Hypothalamus (tissue), 51 donors: ENCODE measurements at regions not wholly inside any gene's neighbourhood (a gene's known extent, or its start where the extent isn't known, plus 50 kb on each side); places are given as distances from the start of the nearest gene placed in this dataset.
"Not testable (repeated sequence)": the region's sequence is repeated elsewhere in the genome, so short reads cannot be mapped to it uniquely, and the experiment has no call there.

Experiments
- DNase-seq, 51 donors: peaks; one replicate each; lab custom pipeline; 2025; lab: John Stamatoyannopoulos, UW

DNA sequence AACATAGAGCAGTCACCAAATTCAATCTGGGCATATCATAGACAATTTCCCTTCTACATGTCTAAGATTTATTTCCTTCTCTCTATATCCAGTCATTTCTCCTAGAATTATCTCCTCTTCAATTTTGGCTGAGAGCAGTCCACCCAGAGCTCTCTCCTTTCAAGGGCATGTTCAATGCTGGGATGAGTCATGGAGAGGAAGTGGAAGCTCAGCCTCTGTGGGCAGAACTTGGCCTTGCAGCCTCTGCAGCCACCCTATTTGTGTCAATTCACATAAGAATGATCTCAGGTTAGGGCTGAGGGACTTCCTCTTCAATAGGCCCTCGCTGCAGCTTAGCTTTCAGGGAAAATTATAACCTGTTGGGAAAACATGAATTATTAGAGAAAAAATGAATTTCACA, 560.8 kb downstream of the POM121L12 start:
- no peak for DNase-seq

DNA sequence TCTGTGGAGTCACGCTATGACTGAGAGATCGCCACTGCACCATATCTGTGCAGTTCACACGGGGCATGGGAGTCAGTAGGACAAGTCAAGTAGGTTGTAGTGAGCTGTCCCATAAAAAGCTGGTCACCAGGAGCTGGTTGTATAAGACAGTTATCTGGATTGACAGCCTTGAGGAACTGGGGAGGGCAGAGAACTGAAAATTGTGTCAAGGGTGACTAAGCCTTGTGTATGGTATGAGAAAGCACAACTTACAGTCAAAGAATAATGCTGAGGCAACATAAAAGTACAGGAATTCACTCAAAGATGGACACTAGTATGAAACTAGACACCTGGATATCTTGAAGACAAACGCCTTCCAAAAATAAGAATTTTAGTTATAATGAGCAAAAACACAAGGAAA, 564.9 kb downstream of the POM121L12 start:
- no peak for DNase-seq

DNA sequence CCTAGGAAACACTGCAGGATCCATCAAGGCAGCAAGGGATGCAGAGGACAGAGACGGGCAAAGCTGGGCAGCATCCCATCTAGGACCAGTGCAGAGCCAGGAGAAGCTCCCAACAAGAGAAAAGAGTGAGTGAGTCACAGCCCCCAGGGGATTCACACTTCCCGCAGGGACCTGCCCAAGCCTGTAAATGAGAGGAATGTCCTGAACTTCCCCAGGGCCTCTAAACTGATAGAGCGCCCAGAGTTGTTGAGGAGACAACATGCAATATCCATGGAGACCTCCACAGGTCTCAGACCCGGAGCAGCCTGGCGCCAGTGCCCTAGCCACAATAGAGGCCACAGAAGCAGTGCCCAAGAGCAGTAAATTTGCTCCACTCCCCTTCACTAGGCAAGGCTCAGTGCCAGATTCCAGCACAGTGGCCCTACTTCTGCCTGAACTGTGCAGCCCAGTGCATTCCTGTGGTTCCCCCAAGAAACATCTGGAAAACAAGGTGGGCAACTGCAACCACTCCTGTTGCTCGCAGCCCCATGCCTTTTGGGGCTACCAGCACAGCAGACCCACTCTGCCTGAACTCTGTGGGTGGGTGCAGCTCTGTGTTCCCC, 567.5 kb downstream of the POM121L12 start:
- no peak for DNase-seq

DNA sequence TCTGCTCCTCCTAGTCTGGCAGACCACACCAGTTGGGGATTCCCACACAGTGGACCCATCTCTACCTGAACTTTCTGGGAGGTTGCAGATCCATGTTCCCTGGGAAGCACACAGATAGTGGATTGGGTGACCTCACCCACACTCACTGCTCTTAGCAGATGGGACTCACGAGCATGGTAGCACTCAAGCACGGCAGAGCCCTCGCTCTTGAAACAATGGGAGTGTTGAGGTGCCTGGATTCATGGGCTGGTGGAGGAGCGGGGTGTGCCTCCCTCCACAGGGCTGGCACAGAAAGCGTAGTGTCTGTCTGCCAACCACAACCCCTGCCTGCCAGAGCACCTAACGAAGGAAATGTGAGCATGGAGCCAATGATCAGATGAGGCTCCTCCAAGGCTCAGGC, 568.0 kb downstream of the POM121L12 start:
- no peak for DNase-seq

DNA sequence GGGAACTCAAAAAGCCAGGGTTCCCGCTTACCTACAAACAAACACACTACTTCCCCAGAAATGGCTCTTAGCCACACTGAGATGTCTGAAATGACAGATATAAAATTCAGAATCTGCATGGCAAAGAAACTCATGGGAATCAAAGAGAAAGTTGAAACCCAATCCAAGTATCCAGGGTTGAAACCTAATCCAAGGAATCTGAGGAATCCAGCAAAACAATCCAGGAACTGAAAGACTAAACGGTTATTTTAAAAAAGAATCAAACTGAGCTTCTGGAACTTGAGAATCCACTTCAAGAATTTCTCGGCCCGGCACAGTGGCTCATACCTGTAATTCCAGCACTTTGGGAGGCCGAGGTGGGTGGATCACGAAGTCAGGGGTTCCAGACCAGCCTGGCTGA, 568.8 kb downstream of the POM121L12 start:
- DNase-seq, result no peak

DNA sequence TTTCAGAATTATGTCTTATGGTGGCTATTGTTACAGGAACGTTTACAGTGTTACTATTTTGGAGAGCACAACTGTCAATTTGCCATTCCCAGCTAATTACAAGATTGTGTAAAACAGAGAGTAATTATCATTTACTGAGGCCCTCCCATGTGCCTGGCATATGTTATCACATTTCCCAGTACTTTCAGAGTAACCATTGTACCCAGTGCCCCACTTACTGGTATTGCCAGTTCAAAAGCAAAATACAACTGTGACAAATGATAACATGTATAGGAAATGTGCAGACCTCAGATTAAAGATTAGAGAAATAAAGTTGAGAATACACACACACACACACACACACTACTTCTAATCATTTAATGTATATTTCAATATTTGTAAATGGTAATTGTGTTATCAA, 572.5 kb downstream of the POM121L12 start:
- no peak for DNase-seq

DNA sequence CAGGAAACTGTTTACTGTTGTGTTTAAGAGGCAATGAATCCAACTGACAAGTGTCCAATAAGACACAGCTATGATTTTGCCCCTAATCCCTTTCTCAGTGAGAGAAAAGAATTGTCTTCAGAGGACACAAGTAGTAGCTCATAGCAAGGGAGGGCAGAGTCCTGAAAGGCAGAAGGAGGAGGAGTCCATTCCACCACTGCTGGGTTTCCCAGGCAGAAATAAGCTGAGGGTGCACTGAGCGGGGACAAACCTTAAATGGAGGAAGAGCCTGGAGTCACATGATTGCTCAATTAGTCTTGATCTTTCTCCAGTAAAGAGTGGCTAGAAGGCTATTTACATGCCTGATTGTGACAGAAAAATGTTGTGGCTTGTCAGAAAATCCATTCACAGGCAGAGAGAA, 573.8 kb downstream of the POM121L12 start:
- no peak for DNase-seq

DNA sequence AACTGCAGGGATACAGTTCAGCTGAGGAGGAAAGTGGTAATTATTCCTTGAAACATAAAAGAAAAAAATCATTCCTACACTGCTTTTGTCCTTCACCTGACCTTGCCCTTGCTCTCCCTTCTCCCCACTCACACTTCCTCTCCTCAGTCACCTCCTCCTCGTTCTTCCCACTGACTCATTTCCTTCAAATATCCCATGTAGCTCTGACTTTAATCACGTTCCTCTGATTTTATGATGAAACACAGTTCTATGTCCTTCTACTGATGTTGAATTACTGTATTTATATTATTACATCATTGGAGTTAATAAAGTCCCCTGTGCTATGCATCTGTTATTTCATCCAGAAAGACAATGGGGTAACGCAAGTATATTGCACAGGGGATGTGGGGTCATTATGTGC, 575.6 kb downstream of the POM121L12 start:
- DNase-seq, result no peak

DNA sequence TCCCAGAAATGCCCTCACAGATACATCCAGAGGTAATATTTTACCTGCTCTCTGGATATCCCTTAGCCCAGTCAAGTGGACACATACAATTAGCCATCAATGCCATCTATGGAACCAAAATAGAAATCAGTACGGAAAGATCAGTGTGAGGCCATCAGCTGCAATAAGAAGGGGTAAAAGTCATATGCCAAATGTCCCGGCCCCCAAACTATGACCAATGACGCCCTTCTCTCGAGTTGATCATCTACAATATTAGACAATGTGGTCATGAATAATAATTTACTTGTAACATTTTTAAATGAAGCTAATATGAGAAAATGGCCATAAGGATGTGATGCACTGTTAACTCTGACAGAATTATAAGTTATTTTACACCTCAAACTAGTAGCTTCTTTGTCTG, 588.9 kb downstream of the POM121L12 start:
- no peak for DNase-seq

DNA sequence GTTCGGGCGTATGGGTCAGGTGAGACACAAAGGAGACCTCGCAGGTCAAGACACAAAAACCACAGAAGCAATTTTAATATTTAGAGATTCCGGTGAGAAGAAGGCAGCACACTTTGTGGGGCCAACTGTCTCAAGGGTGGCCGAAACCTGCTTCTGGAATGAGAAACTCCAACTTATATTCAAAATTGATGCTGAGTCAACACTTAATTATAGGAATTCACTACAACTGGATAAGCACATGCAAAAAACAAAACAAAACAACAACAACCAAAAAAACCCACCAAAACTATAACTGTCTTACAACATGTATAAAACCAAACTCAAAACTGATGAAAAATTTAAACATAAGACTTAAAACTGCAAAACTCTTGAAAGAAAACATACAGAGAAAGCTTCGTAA, 593.3 kb downstream of the POM121L12 start:
- no peak for DNase-seq

DNA sequence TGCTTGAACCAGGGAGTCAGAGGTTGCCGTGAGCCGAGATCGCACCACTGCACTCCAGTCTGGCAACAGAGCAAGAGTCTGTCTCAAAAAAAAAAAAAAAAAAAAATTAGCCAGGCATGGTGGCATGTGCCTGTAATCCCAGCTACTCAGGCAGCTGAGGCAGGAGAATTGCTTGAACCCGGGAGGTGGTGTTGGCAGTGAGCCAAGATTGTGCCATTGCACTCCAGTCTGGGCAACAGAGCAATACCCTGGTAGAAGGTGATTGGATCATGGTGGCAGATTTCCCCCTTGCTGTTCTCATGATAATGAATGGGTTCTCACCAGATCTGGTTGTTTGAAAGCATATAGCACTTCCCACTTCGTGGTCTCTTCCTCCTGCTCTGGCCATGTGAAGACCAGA, 599.8 kb downstream of the POM121L12 start:
- DNase-seq, result not testable (repeated sequence)

DNA sequence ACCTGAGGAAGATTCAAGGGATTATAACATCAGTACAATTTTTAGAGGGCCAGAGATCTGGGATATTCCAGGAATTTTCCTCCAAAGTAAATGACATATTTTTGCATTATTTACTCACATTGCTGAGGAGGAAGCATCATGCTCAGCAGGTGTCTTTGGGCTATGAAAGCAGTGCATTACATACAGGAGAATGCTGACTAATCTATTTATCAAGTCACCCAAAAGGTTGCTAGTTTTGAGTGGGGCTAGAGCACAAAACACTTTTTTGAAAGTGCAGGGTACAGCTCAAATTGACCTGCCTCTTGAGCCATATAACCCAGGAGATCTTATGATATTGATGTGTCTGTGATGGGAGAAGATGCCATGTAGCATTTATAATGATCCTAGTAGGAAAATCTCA, 603.1 kb downstream of the POM121L12 start:
- DNase-seq, result no peak

DNA sequence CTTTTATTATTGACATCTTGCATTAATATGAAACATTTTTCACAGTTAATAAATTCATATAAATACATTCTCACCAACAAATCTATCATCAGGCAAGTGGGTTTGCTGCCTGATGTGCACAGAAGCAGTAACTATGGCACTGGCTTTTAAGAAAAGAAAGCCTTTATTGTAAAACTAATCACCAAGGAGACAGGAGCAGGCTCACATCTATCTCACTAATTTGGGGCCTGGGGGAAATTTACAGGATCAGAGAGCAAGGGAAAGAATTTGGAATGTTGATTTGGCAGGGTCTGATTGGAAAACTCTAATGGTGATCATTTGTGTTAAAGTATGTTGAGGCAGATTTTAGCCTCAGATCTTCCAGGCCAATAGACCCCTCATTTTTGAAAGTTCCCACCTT, 605.7 kb downstream of the POM121L12 start:
- DNase-seq, result no peak

DNA sequence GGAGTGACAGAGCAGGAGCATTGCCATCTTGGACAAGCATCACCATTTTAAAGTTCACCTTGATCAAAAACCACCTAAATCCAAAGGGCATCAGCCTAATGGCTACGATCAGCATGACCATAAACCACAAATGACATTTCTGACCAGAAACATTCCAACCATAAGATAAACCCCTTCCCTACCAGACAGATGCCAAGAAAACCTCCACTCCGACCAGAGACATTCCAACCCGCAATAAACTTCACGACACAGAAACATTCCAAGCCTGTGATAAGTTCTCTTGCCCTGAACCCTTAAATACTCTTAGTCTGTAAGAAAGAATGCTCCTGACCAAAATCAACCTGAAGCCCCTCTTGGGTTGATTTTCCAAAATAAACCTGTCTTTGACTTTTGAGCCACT, 606.9 kb downstream of the POM121L12 start:
- no peak for DNase-seq

DNA sequence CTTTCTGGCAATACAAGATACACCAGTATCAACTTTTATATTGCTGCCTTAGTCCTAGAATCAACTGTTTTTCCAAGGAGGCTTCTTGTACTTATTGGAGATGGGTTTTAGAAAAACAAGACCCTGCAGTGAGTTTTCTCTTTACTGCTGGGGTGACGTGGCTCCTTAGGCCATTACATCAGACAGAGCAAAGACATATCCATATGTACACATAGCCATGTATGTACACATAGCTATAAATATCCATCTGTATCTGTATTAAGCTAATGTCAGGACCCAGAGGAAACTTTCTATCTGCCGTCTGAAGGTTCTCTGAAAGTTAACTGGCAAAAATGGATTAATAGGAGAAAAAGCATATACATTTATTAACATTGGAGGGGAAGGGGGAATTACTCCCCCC, 607.4 kb downstream of the POM121L12 start:
- no peak for DNase-seq

DNA sequence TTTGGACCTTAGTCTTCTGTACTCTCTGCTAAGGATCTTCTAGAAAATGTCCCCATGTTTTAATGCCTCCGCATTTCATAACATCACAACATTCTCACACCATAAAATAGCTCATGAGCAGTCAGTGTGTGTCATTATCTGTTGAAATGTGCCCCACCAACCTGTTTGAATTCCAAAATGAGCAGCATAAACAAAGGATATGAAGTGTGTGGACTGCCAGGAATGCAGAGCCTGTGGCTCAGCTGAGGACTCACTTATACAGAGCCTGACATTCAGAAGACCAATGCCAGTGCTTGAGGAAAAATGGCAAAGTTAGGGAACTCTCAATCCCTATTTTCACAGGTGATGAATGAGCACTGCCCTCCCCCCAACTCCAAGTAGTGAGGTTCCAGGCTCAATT, 621.4 kb downstream of the POM121L12 start:
- no peak for DNase-seq

DNA sequence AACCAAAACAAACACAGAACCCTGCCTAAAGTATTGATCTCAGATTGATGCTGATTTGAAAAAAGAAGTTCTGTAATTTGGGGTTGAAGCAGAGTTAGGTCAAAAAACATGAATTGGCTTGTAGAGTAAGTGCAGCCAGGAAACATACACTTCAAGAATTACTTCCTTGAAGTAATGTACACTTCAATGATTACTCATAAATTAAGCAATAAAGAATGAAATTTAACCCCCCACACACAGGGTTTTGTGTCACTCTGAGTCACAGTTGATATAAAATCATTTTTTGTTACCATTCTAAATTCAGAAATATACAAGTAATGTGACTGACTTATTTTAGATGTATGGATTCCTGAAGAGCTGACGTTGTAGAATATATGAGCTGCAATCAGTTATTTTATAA, 622.2 kb downstream of the POM121L12 start:
- no peak for DNase-seq

DNA sequence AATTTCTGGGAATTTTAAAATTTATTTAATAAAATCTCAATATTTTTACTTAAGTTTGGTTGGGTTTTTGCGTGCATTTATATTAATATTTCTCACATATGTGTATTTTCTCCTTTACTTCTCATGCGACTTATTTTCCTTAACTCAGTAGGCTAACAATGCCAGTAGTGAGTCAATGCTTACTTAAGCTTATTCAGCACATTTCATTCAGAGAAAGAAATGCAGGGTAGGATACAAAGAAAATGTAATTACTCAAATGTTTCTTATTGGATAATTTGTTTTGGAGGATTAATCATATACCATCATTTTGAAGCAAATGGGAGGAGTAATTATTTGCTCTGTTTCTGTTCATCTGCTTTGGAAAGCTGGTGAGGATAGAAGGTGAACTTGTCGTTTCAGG, 623.5 kb downstream of the POM121L12 start:
- no peak for DNase-seq

DNA sequence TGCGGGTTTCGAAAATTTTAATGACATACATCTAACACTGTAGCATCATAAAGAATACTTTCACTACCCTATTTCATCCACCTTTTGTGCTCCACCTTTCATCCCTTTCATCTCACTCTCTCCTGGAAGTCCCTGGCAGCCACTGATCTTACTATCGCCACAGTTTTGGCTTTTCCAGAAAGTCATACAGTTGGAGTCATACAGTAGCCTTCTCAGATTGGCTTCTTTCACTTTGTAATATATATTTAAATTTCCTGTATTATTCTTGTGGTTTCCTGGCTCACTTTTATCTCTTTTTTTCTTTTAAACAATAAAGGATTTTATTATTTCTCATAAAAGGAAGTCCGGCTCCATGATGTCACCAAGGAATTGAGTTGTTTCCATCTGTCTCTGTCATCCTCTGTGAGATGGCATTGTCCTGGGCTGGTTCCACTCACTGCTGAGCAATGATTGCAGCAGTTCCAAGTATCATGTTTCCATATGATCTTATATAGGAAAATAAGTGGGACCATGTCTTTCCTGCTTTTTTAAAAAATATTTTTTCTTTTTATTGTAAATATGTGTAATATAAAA, 626.3 kb downstream of the POM121L12 start:
- no peak for DNase-seq

DNA sequence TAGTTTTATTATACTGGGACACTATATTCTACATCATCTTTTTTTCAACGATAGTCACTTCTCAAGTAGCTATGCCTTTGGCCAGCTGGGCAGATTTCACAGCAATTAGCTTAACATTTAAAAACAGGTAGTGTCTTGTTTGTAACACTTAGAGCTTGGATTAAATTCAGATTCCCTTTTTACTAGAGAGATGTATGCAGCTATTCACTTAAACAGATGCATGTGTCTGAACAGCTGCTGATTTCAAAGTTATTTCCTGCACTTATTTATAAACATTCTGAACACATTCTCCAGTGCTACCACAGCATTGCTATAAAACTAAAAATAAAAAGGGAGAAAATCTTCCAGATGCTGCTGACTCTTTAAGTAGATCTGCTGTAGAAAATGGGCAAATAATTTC, 637.2 kb downstream of the POM121L12 start:
- no peak for DNase-seq

DNA sequence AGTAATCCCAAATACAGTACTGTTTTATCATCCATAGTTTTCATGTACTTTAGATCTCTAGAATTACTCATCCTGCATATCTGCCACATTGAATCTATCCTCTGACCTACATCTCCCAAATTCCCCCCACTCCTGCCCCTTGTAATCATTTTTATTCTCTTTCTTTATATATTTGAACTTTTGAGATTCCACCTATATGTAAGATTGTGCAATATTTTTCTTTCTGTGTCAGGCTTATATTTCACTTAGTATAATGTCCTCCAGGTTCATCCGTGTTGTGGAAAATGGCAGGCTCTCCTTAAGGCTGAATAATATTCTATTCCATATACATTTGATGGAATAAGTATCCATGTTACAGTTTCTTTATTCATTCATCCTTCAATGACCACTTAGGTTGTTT, 640.4 kb downstream of the POM121L12 start:
- no peak for DNase-seq

DNA sequence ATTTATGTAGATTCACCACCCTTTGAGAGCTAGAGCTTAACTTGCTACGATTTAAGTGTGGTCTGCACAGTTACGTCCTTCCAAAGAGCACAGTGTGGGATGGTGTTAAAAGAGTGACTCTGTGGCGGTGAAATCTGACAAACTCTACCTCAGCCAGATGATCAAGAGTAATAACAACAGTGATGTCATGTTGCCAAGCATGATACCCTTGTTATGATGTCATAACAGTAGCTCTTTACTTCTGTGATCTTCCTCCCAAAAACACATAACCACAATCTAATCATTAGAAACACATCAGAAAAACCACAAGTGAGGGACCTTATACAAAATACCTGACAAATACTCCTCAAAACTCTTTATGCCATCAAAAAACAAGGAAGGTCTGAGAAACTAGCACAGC, 649.3 kb downstream of the POM121L12 start:
- no peak for DNase-seq

DNA sequence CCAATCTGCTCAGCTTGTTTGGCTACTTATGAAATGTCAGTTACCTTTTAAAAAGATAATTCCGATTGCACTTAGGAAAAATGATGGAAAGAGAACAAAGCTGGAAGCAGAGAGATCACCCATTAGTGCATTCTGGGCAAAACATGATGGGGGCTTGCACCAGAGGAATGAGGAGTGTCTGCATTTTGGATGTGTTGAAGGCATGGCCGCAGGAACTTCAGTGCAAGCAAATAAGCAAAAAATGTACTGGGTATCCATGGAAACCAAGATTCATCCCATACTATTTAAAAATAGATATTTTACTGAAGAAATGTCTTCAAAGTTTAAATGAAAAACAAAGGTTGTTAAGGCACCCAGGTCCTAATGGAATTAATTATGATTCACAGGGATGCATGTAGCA, 655.0 kb downstream of the POM121L12 start:
- no peak for DNase-seq
